ENCODE measurements at regions not wholly inside any gene's neighbourhood (a gene's known extent, or its start where the extent isn't known, plus 50 kb on each side); places are given as distances from the start of the nearest gene placed in this dataset.

DNA sequence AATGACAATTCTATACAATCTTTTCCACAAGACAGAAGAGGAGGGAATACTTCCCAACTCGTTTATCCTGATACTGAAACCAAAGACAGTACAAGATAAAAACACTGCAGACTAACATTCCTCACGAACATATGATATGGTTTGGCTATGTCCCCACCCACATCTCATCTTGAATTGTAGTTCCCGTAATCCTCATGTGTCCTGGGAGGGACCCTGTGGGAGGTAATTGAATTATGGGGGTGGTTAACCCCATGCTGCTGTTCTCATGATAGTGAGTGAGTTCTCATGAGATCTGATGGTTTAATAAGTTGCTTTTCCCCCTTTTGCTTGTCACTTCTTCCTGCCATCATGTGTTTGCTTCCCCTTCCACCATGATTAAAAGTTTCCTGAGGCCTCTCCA lies 83.9 kb upstream of the PROK2 start:
- TF ChIP-seq, protein P1, sequence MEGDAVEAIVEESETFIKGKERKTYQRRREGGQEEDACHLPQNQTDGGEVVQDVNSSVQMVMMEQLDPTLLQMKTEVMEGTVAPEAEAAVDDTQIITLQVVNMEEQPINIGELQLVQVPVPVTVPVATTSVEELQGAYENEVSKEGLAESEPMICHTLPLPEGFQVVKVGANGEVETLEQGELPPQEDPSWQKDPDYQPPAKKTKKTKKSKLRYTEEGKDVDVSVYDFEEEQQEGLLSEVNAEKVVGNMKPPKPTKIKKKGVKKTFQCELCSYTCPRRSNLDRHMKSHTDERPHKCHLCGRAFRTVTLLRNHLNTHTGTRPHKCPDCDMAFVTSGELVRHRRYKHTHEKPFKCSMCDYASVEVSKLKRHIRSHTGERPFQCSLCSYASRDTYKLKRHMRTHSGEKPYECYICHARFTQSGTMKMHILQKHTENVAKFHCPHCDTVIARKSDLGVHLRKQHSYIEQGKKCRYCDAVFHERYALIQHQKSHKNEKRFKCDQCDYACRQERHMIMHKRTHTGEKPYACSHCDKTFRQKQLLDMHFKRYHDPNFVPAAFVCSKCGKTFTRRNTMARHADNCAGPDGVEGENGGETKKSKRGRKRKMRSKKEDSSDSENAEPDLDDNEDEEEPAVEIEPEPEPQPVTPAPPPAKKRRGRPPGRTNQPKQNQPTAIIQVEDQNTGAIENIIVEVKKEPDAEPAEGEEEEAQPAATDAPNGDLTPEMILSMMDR (IDR thresholded peaks at IDR 0.05 in 4 of 5, conservative IDR thresholded peaks at IDR 0.05 in 1 of 5): no peak
- TF ChIP-seq POLR2A (IDR thresholded peaks at IDR 0.05): no peak

All from gastrocnemius medialis (tissue), 4 donors.